Kidney epithelial cell (primary cell): ENCODE measurements at regions not wholly inside any gene's neighbourhood (a gene's known extent, or its start where the extent isn't known, plus 50 kb on each side); places are given as distances from the start of the nearest gene placed in this dataset.
"Not testable (repeated sequence)": the region's sequence is repeated elsewhere in the genome, so short reads cannot be mapped to it uniquely, and the experiment has no call there.

ENCODE experiments used
- DNase-seq: peaks from one replicate; pipeline ENCODE4 v3.0.0-alpha.2; 2010; ENCODE audit warnings: low read depth
- H3K27me3 ChIP-seq: 2 replicates; pipeline ENCODE4 v1.6.0; 2011; ENCODE audit warnings: low read length; ENCODE audit not compliant: control insufficient read depth, insufficient read depth
- H3K36me3 ChIP-seq: 2 replicates; pipeline ENCODE4 v1.5.1; 2011; ENCODE audit warnings: low read length; ENCODE audit not compliant: control insufficient read depth, insufficient read depth
- H3K4me3 ChIP-seq: 2 replicates; pipeline ENCODE4 v1.5.1; 2011; ENCODE audit warnings: low read depth, mild to moderate bottlenecking, control low read depth, low read length
- TF ChIP-seq, protein P1 (sequence below): IDR thresholded peaks from 2 replicates; pipeline ENCODE4 v1.5.1; 2011; ENCODE audit warnings: mild to moderate bottlenecking, moderate library complexity, low read length, control low read depth, inconsistent platforms; ENCODE audit not compliant: insufficient read depth, poor library complexity, severe bottlenecking

DNA sequence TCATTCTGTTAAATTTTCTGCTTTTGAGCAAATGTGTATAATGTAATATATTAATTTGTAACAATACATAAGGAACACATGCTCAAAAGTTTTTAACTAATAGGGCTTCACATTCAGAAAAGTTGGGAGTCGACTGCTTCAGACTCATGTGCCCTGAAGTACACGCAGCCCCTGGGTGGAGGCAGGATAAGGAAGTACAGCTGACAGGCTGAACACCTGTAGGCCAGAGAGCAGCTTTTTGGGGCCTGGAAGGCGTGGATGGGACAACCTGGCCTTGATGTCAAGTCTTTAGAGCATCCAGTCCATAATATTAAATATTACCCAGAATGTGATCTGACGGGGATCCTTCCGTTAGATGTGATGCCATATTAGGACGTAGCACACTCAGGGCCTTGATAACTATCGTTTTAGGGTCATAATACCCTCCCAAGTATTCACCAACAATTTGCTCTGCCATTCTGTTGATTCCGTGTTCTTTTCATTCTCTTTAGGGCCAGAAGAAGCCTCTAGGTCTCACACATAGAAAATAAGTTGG is 485.2 kb downstream of the SIPA1L2 start:
- TF ChIP-seq, protein P1, sequence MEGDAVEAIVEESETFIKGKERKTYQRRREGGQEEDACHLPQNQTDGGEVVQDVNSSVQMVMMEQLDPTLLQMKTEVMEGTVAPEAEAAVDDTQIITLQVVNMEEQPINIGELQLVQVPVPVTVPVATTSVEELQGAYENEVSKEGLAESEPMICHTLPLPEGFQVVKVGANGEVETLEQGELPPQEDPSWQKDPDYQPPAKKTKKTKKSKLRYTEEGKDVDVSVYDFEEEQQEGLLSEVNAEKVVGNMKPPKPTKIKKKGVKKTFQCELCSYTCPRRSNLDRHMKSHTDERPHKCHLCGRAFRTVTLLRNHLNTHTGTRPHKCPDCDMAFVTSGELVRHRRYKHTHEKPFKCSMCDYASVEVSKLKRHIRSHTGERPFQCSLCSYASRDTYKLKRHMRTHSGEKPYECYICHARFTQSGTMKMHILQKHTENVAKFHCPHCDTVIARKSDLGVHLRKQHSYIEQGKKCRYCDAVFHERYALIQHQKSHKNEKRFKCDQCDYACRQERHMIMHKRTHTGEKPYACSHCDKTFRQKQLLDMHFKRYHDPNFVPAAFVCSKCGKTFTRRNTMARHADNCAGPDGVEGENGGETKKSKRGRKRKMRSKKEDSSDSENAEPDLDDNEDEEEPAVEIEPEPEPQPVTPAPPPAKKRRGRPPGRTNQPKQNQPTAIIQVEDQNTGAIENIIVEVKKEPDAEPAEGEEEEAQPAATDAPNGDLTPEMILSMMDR, result no peak
- H3K27me3 ChIP-seq, result no peaks in the 10 kb centered on the region
- no peak for DNase-seq
- H3K36me3 ChIP-seq, result no peaks in the 10 kb centered on the region
- H3K4me3 ChIP-seq, result no peak overlapping the region

DNA sequence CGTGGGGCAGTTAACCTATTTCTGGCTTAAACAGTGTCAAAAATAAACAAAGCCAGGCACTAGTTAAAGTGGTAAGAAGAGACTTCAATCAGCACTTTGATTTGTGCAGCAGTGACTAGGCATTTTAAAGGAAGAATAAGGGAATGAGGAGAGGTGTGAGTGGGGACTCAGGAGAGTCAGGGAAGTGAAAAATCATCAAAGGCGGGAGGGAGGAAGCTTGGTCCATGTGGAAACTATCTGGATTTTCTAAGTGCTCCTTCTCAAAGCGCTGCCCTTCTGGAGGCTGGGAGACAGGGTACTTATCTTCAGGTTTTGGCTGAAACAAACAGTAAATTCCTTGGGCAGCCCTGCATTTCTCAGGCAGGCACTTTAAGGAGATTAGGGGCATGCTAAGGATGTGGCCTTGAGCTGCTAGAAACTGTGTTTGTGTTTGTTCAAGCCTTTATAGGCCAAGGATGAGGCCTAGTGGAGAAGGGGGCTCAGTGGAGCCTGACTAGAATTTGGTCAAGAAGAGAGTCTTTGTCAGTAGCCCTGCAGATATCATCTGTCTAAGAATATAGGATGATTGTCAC is 486.5 kb downstream of the SIPA1L2 start:
- TF ChIP-seq, protein P1, result no peak
- Histone ChIP-seq H3K4me3 (no peak overlapping the region), H3K36me3 (no peaks in the 10 kb centered on the region), H3K27me3 (no peaks in the 10 kb centered on the region)
- no peak for DNase-seq

DNA sequence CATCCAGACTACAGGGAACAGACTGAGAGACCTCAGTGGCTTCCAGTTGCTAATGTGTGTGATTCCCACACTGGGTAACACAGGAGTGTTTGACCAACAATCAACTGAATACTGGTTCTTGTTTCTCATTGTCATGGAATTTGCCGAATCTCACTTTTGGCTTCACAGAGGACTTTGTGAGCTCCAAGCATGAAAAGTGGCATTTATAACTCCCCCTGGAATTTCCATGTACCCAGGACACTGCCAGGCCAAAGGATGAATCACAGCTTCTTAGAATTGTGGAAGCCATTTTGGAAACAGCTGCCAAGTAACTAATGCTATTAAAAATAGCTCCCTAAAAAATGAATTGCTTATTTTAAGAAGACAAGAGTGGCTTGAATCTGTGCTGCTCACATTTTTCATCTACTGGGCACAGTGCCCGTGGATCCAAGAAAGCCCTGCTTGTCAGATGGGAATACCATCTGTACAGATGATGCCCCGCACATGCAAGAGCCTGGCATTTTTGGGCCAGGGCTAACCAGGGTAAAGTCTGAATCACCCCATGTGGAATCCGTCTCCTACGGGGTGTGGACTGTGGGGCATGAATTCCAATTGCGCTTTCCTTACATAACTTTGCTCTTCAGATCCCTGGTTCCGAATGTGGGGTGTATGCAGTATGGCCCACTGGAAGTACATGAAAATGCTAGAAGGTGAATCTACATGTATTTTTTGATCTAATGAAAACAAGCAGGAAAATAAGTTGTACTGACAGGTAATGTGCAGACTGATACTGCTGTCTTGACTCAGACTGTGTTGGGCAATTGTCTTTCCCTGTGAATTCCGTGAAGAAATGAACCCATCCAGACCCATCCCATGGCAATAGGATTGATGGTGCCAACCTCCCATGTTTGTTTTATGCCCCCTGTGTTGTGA is 487.3 kb downstream of the SIPA1L2 start:
- TF ChIP-seq, protein P1, result no peak
- DNase-seq, result no peak
- Histone ChIP-seq H3K27me3 (no peaks in the 10 kb centered on the region), H3K36me3 (no peaks in the 10 kb centered on the region), H3K4me3 (no peak overlapping the region)

DNA sequence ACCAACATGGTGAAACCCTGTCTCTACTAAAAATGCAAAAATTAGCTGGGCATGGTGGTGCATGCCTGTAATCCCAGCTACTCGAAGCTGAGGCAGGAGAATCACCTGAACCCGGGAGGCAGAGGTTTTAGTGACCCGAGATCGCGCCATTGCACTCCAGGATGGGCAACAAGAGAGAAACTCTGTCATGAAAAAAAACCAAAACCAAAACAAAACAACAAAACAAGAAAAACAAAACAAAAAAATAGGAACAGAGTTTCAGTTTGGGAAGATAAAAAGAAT is 488.8 kb downstream of the SIPA1L2 start:
- not testable (repeated sequence) for H3K4me3 ChIP-seq, DNase-seq, H3K27me3 ChIP-seq, H3K36me3 ChIP-seq

DNA sequence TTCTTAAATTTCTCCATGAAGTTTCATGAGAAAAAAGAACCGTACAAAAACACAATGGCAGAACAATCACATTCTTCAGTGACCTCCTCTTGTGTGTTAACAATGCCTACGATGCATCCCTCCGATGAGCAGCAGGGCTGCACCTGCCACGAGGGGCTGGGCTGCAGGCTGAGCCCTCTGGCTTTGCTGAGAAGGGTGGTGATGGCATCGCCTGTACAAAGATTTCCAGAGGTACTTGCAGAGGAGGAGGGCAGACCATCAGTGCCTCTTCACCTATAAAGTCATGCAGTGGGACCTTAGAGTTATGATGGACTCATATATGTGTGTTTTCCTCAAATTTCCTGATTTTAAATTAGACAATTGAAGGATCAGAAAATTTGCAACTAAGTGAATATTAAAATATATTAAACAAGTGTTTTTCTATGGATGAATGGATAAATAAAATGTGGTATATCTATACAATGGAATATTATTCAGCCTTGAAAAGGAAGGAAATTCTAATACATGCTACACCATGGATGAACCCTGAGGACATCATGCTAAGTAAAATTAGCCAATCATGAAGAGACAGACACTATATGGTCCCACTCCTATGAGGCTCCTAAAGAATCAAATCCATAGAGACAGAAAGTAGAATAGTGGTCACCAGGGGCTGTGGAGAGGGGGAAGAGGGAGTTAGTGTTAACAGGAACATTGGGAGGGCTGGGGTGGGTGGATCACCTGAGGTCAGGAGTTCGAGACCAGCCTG is 489.3 kb downstream of the SIPA1L2 start:
- Histone ChIP-seq H3K36me3 (no peaks in the 10 kb centered on the region), H3K27me3 (no peaks in the 10 kb centered on the region), H3K4me3 (no peak overlapping the region)
- DNase-seq, result no peak
- TF ChIP-seq, protein P1, result no peak

DNA sequence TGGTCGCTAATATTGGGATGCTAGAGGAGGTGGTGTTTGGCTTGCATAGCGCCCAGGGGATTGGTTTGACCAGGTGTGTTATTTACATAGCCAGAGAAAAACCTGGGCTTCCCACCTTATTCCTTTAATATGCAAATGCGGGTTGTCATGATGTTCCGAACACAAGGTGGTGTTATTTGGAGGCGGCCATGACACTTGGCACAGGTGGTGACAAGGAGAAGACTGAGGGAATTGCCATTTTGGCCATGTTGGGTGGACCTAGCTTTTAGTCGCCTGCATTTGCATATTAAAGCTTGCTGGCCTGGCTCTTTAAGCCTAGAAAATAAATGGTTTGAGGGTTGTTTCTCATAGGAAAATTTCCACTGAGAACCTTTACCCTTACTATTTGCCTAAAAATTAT is 490.5 kb downstream of the SIPA1L2 start:
- H3K27me3 ChIP-seq, result no peaks in the 10 kb centered on the region
- no peaks in the 10 kb centered on the region for H3K36me3 ChIP-seq
- no peak for DNase-seq
- TF ChIP-seq, protein P1, result no peak
- no peak overlapping the region for H3K4me3 ChIP-seq
